Thyroid gland (tissue), 4 donors: ENCODE measurements at regions not wholly inside any gene's neighbourhood (a gene's known extent, or its start where the extent isn't known, plus 50 kb on each side); places are given as distances from the start of the nearest gene placed in this dataset.

Experiments
- DNase-seq, 2 donors: peaks; one replicate each; pipeline ENCODE4 v3.0.0-alpha.2; 2019
- H3K27ac ChIP-seq, 3 donors: fragments of 200-600 bp; sonication (generic); 1 replicate in 2 of 3; 2 replicates in 1 of 3; pipeline ENCODE4 v1.5.1; 2016 to 2019; ENCODE audit warnings: mild to moderate bottlenecking in 1 of 3, moderate library complexity in 1 of 3
- H3K27me3 ChIP-seq: fragments of 200-600 bp; sonication (generic); one replicate; pipeline ENCODE4 v1.5.1; 2019
- H3K36me3 ChIP-seq, 2 donors: fragments of 200-600 bp; sonication (generic); one replicate each; pipeline ENCODE4 v1.5.1; 2016 to 2019
- H3K4me1 ChIP-seq, 2 donors: fragments of 200-600 bp; sonication (generic); one replicate each; pipeline ENCODE4 v1.5.1; 2017 to 2019
- H3K4me3 ChIP-seq, 3 donors: fragments of 200-600 bp; sonication (generic); replicated peaks in 1 of 3; 1 replicate in 2 of 3; 2 replicates in 1 of 3; pipeline ENCODE4 v1.5.1; 2016; ENCODE audit warnings: mild to moderate bottlenecking in 1 of 3
- H3K9me3 ChIP-seq: fragments of 200-600 bp; sonication (generic); one replicate; pipeline ENCODE4 v1.5.1; 2017
- POLR2A ChIP-seq, 2 donors: fragments of 450-650 bp; IDR thresholded peaks; one replicate each; pipeline ENCODE4 v1.6.1; 2017; ENCODE audit warnings: antibody characterized with exemption in 2 of 2, mild to moderate bottlenecking in 2 of 2, moderate library complexity in 1 of 2
- WGBS, 2 donors: methylation state at CpG; one replicate each; pipeline ENCODE4 v1.1.5; 2017; 5-methylcytosine and 5-hydroxymethylcytosine counted together
- intact Hi-C: fragments of 100-400 bp; cut with DNase I; formaldehyde crosslinking; loops from one replicate; pipeline ENCODE4 v1.15.1; 2023
- TF ChIP-seq, protein P1 (sequence below), 6 experiments: fragments of 200-600 bp in 3 of 6; fragments of 450-650 bp in 3 of 6; sonication (generic) in 3 of 6; IDR thresholded peaks; one replicate each; pipeline ENCODE4 v1.5.1; 2016 to 2019; ENCODE audit warnings: antibody characterized with exemption in 6 of 6, mild to moderate bottlenecking in 2 of 6, inconsistent platforms in 1 of 6, moderate library complexity in 1 of 6

DNA sequence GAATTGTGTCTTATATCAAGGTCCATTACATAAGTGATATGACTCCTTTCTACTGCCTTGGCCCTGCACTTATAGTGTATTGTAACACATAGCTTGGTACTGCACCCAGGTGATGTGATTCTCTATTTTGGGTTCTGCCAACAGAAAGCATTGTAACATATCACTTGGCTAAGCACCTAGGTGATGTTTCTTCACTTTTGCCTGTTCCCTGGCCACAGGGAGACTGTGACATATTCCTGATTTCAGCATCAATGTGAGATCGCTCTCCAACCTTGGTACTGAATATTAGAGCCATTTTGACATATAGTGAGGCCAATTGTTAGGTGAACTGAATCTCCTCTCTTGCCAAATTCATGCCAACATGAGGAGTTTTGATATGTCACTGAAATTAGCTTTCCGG lies 1010.3 kb upstream of the TSPY4 start:
- Histone ChIP-seq H3K9me3 (no peaks in the 10 kb centered on the region), H3K27ac (no peak overlapping the region), H3K36me3 (no peaks in the 10 kb centered on the region), H3K4me1 (no peaks in the 10 kb centered on the region), H3K4me3 (no peak overlapping the region), H3K27me3 (no peaks in the 10 kb centered on the region)
- intact Hi-C loops, result no loop called here
- no peak for DNase-seq
- TF ChIP-seq POLR2A (IDR thresholded peaks at IDR 0.05), result no peak
- TF ChIP-seq, protein P1, sequence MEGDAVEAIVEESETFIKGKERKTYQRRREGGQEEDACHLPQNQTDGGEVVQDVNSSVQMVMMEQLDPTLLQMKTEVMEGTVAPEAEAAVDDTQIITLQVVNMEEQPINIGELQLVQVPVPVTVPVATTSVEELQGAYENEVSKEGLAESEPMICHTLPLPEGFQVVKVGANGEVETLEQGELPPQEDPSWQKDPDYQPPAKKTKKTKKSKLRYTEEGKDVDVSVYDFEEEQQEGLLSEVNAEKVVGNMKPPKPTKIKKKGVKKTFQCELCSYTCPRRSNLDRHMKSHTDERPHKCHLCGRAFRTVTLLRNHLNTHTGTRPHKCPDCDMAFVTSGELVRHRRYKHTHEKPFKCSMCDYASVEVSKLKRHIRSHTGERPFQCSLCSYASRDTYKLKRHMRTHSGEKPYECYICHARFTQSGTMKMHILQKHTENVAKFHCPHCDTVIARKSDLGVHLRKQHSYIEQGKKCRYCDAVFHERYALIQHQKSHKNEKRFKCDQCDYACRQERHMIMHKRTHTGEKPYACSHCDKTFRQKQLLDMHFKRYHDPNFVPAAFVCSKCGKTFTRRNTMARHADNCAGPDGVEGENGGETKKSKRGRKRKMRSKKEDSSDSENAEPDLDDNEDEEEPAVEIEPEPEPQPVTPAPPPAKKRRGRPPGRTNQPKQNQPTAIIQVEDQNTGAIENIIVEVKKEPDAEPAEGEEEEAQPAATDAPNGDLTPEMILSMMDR (IDR thresholded peaks at IDR 0.05), result no peak
- 79% methylated on average over 2 of the region's 2 CpGs; no CpG with 5 or more reads in 1 of the 2 donors for WGBS, 2 donors

DNA sequence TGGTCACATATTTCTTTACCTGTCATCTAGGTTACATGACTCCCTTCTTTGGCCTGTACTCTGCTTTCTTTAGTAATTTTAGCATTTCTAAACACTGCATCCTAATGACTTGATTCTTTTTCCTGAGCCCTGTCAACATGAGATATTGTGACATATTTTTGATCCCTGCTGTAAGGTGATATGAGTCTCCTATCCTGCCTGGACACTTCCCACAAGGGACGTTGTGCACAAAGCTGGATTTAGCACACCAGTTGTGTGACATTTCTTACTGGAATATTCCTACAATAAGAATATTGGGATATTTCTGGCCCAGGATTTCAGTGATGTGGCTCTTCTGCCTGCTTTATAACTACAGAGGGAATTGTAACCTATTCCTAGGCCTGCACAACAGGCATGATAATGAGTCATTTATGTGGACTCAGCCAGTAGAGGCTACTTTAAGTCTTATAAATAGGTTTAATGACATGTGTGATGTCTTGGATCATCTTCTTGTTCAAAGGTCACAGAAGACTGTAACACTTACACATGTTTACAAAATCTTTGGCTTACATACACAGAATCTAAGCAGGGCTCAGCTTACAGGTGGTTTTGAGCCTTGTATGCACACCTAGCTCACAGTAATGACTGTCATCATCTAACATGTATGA lies 1009.4 kb upstream of the TSPY4 start:
- intact Hi-C loops, result no loop called here
- H3K36me3 ChIP-seq, result no peaks in the 10 kb centered on the region
- no peak for DNase-seq
- WGBS, 2 donors, result 40 to 71% methylated on average over 1 of the region's 1 CpG
- H3K27me3 ChIP-seq, result no peaks in the 10 kb centered on the region
- no peaks in the 10 kb centered on the region for H3K4me1 ChIP-seq
- TF ChIP-seq, protein P1 (IDR thresholded peaks at IDR 0.05), result no peak
- no peak for TF ChIP-seq POLR2A (IDR thresholded peaks at IDR 0.05)
- no peaks in the 10 kb centered on the region for H3K9me3 ChIP-seq
- H3K27ac ChIP-seq, result no peak overlapping the region
- H3K4me3 ChIP-seq, result no peak overlapping the region

DNA sequence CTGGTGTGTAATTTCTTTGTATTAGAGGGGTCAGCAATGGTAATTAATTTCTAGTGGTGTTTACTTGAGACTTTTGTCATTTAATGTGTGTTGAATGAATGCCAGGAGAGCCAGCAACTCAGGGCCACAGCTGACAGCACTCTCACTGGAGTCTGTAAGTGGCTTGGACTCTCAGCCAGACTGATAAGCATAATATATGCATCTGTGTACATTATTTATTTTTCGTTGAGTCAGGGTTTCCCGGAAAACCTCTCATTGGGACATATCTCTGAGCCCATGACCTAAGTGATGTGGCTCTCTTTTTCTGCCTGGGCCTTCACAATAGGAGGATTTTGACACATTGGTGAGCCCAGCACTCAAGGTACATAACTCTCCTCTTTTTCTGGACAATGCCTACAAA lies 1007.8 kb upstream of the TSPY4 start:
- no peak for DNase-seq
- no peaks in the 10 kb centered on the region for H3K4me1 ChIP-seq
- 68 to 69% methylated on average over 2 of the region's 2 CpGs for WGBS, 2 donors
- H3K4me3 ChIP-seq, result no peak overlapping the region
- intact Hi-C loops, result no loop called here
- H3K36me3 ChIP-seq, result no peaks in the 10 kb centered on the region
- H3K27ac ChIP-seq, result no peak overlapping the region
- no peak for TF ChIP-seq POLR2A (IDR thresholded peaks at IDR 0.05)
- TF ChIP-seq, protein P1 (IDR thresholded peaks at IDR 0.05), result no peak
- H3K27me3 ChIP-seq, result no peaks in the 10 kb centered on the region
- no peaks in the 10 kb centered on the region for H3K9me3 ChIP-seq

DNA sequence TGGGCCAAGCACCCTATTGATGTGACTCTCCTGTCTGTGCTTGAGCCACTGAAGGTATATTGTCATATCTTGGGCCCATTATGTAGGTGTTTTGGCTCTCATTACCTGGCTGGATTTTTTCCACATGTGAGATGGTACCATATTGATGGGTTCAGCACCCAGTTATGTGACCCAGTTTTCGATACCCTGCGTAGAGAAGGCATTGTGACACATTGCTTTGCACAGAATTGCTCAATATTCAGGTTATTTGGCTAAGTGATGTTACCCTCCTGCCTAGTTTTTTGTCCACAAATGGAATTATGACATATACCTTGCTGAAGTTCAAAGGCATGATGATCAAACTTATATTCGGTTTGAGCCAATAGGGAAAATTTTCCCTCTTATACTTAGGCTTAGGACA lies 1007.3 kb upstream of the TSPY4 start:
- Histone ChIP-seq H3K4me3 (no peak overlapping the region), H3K4me1 (no peaks in the 10 kb centered on the region), H3K27ac (no peak overlapping the region), H3K27me3 (no peaks in the 10 kb centered on the region), H3K36me3 (no peaks in the 10 kb centered on the region), H3K9me3 (no peaks in the 10 kb centered on the region)
- DNase-seq, result no peak
- intact Hi-C loops, result no loop called here
- 76 to 92% methylated on average over 2 to 3 of the region's 3 CpGs for WGBS, 2 donors
- no peak for TF ChIP-seq POLR2A (IDR thresholded peaks at IDR 0.05)
- TF ChIP-seq, protein P1 (IDR thresholded peaks at IDR 0.05), result no peak

DNA sequence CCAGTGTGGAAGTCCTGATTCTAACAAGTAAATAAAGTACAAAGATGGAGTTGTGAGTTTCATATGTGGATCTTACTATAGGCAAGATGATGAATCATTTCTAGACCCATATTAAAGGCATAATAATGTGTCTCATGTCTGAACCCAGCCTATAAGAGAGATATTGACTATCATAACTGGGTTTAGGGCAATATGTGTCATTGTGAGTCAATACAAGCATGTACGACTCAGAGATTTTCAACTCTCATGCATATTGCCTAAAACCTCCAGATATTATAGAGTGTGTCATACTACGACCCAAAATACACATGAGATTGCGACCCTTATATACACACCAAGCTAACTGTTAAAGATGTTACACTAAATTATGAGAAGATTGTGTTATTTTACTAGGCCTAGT lies 1003.9 kb upstream of the TSPY4 start:
- 62 to 81% methylated on average over 3 of the region's 3 CpGs for WGBS, 2 donors

More for the DNA sequence above, 1003.9 kb upstream of the TSPY4 start:
- no peaks in the 10 kb centered on the region for H3K4me1 ChIP-seq
- DNase-seq, result no peak
- H3K27me3 ChIP-seq, result no peaks in the 10 kb centered on the region
- TF ChIP-seq POLR2A (IDR thresholded peaks at IDR 0.05), result no peak
- TF ChIP-seq, protein P1 (IDR thresholded peaks at IDR 0.05), result no peak
- H3K36me3 ChIP-seq, result no peaks in the 10 kb centered on the region
- no peak overlapping the region for H3K4me3 ChIP-seq
- no peak overlapping the region for H3K27ac ChIP-seq
- no peaks in the 10 kb centered on the region for H3K9me3 ChIP-seq
- intact Hi-C loops, result no loop called here
